HG02973 (cell line): ENCODE measurements at regions not wholly inside any gene's neighbourhood (a gene's known extent, or its start where the extent isn't known, plus 50 kb on each side); places are given as distances from the start of the nearest gene placed in this dataset.
"Not testable (repeated sequence)": the region's sequence is repeated elsewhere in the genome, so short reads cannot be mapped to it uniquely, and the experiment has no call there.

Experiments
- ATAC-seq: cut with Tn5 transposase; IDR thresholded peaks from one replicate; pipeline ENCODE4 v1.9.1; 2021; ENCODE audit warnings: moderate library complexity; ENCODE audit not compliant: unreplicated experiment

DNA sequence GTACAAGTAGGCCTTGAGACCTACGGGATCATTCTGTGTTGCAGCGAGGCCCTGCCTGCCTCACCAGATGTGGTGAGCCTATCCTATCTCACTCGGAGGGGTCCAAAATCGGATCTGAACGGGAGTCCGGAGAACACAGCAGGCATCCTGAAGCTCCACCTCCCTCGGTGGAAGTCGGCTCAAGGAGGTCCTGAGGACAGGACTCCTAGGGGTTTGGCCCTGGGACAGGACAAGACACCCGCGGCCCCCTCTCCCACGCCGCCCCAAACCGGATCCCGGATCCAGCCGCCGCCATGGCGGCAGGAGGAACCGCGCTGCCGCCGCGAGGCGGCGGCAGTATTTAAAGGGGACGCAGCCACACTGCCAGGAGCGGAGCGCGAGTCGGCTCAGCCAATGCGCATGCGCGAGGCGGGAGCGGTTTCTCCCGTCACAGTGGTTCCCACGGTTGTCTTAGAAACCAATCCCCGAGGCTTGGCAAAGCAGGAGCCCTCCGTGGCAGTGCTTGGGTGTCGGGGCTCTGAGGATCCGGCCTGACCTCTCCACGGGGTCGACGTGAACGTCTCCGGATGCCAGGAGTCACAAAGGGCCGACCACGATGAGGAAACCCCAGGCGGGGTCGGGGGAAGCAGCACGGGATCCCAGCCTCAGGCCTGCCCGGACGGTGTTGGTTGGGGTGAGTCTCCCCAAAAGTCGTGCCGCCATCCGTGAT, 454.6 kb upstream of the ZNG1F start:
- peak; percentile 100 for ATAC-seq

DNA sequence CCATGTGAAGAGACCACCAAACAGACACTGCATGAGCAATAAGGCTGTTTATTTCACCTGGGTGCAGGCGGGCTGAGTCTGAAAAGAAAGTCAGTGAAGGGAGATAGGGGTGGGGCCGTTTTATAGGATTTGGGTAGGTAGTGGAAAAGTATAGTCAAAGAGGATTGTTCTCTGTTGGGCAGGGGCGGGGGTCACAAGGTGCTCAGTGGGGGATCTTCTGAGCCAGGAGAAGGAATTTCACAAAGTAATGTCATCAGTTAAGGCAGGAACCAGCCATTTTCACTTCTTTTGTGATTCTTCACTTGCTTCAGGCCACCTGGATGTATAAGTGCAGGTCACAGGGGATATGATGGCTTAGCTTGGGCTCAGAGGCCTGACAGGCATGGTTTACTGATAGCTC, 444.6 kb upstream of the ZNG1F start:
- not testable (repeated sequence) for ATAC-seq

DNA sequence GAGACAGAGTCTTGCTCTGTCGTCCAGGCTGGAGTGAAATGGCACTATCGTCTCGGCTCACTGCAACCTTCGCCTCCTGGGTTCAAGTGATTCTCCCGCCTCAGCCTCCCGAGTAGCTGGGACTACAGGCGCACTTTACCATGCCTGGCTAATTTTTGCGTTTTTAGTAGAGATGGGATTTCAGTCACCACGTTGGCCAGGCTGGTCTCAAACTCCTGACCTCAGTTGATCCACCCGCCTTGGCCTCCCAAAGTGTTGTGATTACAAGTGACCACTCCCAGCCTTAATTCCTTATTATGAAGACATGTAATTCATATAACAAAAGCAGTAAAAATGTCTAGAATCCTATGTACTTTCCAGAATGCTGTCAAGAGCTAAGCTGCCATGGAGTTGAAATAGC, 434.5 kb upstream of the ZNG1F start:
- ATAC-seq, result not testable (repeated sequence)

DNA sequence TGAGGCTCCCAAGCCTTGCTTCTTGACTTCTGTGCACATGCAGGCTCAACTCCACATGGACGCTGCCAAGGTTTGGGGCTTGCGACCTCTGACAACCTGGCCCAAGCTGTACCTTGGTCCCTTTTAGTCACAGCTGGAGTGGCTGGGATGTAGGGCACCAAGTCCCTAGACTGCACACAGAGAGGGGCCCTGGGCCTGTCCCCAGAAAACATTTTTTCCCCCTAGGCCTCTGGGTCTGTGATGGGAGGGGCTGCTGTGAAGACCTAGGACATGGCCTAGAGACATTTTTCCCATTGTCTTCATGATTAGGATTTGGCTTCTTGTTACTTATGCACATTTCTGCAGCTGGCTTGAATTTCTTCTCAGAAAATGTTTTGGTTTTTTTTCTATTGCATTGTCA, 430.1 kb upstream of the ZNG1F start:
- not testable (repeated sequence) for ATAC-seq

DNA sequence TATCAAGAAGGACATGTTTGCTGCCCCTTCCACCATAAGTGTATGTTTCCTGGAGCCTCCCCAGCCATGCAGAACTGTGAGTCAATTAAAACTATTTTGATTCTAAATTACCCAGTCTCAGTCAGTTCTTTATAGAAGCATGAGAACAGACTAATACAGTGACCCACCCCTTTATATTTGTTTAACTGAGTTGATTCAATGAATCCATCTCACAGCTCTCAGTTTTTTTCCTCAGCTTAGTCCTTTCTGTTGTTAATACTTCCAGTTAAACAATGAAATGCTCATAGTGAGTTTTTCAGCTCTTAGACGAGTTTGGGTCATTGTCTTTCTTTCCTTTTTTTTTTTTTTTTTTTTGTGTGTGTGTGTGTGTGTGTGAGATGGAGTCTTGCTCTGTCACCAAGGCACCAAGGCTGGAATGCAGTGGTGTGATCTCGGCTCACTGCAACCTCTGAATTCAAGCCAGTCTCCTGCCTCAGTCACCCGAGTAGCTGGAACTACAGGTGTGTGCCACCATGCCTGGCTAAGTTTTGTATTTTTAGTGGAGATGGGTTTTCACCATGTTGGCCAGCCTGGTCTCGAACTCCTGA, 417.9 kb upstream of the ZNG1F start:
- ATAC-seq, result not testable (repeated sequence)

DNA sequence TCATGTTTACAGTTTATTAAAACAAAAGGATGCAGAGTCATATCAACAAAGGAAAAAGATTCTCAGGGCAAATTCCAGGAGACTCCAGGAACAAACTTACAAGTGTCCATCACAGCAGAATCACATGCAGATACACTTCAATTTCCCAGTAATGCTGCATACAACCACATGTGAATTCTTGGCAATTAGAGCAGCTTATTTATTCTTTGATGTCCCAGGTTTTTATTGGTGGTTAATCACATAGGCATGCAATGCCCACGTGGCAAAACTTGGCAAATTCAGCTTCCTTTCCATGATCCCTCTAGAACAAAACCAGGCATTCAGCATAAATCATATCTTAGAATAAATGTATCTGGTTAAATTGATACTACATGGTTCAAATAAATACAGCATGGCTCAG, 376.5 kb upstream of the ZNG1F start:
- ATAC-seq, result not testable (repeated sequence)
